Endothelial cell of umbilical vein (primary cell): ENCODE measurements at regions not wholly inside any gene's neighbourhood (a gene's known extent, or its start where the extent isn't known, plus 50 kb on each side); places are given as distances from the start of the nearest gene placed in this dataset.

ENCODE experiments used
- BruUV-seq: library from RNA; stranded (reverse); fragments of 400-500 nt; replicated peaks from 2 replicates; lab custom pipeline; 2021; lab: Mats Ljungman, UMichigan
- CTCF ChIA-PET: fragments of 300-600, 350-600 bp; sonication (Branson Sonifier 250); formaldehyde crosslinking; loops from one replicate; lab custom pipeline; 2021; ENCODE audit warnings: antibody characterized with exemption, inconsistent platforms; lab: Charles Lee
- POLR2A ChIA-PET: fragments of 300-600, 350-600 bp; sonication (Branson Sonifier 250); formaldehyde crosslinking; loops from one replicate; lab custom pipeline; 2021; ENCODE audit warnings: antibody characterized with exemption, inconsistent platforms; lab: Charles Lee
- DNase-seq: peaks from one replicate; pipeline ENCODE4 v3.0.0-alpha.2; 2011; ENCODE audit warnings: low read depth, low spot score
- FAIRE-seq: peaks from 2 replicates; lab custom pipeline; 2011; peaks lifted over from hg19 to GRCh38; lab: Jason Lieb, UNC
- H2AFZ ChIP-seq: 2 replicates; pipeline ENCODE4 v1.6.0; 2012; ENCODE audit warnings: low read depth, low read length, control low read depth, inconsistent platforms
- H3K27ac ChIP-seq: 2 replicates; pipeline ENCODE4 v1.5.1; 2011; ENCODE audit warnings: low read depth, mild to moderate bottlenecking, control low read depth, low read length, moderate library complexity; ENCODE audit not compliant: insufficient read depth
- H3K27me3 ChIP-seq, 2 experiments: 2 replicates each; pipeline versions ENCODE4 v1.6.0 to v1.6.1; 2011; ENCODE audit warnings: low read length in 2 of 2, mixed read lengths in 1 of 2; ENCODE audit not compliant: control insufficient read depth in 2 of 2, insufficient read depth in 2 of 2
- H3K36me3 ChIP-seq, 2 experiments: 2 replicates in 1 of 2; 3 replicates in 1 of 2; pipeline ENCODE4 v1.5.1; 2011; ENCODE audit warnings: low read length in 2 of 2, mild to moderate bottlenecking in 1 of 2, moderate library complexity in 1 of 2; ENCODE audit not compliant: control insufficient read depth in 2 of 2, insufficient read depth in 2 of 2; ENCODE audit errors: extremely low read depth in 1 of 2
- H3K4me1 ChIP-seq: 3 replicates; pipeline ENCODE4 v1.5.1; 2011; ENCODE audit warnings: mild to moderate bottlenecking, low read length; ENCODE audit not compliant: control insufficient read depth, insufficient read depth; ENCODE audit errors: extremely low read depth
- H3K4me2 ChIP-seq: 2 replicates; pipeline ENCODE4 v1.6.1; 2011; ENCODE audit warnings: low read length, control low read depth, mixed read lengths; ENCODE audit not compliant: insufficient read depth
- H3K4me3 ChIP-seq, 3 experiments: fragments of 200-600 bp in 1 of 3; sonication (generic), shearing (Covaris generic) in 1 of 3; replicated peaks in 1 of 3; 2 replicates each; pipeline ENCODE4 v1.5.1; 2011 to 2016; ENCODE audit warnings: control low read depth in 3 of 3, low read length in 3 of 3, mild to moderate bottlenecking in 2 of 3, inconsistent platforms in 1 of 3, low read depth in 1 of 3, moderate library complexity in 1 of 3; ENCODE audit not compliant: insufficient read depth in 1 of 3
- H3K79me2 ChIP-seq: 2 replicates; pipeline ENCODE4 v1.6.0; 2012; ENCODE audit warnings: low read length, inconsistent platforms; ENCODE audit not compliant: control insufficient read depth, insufficient read depth
- H3K9ac ChIP-seq: replicated peaks from 2 replicates; pipeline ENCODE3; 2011; ENCODE audit warnings: low read length, control low read depth; ENCODE audit not compliant: insufficient read depth; ENCODE audit errors: extremely low read depth
- H3K9me1 ChIP-seq: replicated peaks from 3 replicates; pipeline ENCODE4 v1.6.0; 2011; ENCODE audit warnings: mild to moderate bottlenecking, low read length; ENCODE audit not compliant: control insufficient read depth, insufficient read depth; ENCODE audit errors: extremely low read depth
- H3K9me3 ChIP-seq: replicated peaks from 2 replicates; pipeline ENCODE4 v1.5.1; 2012; ENCODE audit warnings: low read length, inconsistent platforms; ENCODE audit not compliant: control insufficient read depth, insufficient read depth
- H4K20me1 ChIP-seq: replicated peaks from 2 replicates; pipeline ENCODE3; 2011; ENCODE audit warnings: mild to moderate bottlenecking, low read length; ENCODE audit not compliant: control insufficient read depth, insufficient read depth; ENCODE audit errors: extremely low read depth
- EZH2 ChIP-seq: IDR thresholded peaks from 2 replicates; pipeline ENCODE4 v1.6.1; 2012; ENCODE audit warnings: borderline replicate concordance, low read depth, mild to moderate bottlenecking, moderate library complexity, low read length, inconsistent platforms; ENCODE audit not compliant: severe bottlenecking
- FOS ChIP-seq: IDR thresholded peaks from 2 replicates; pipeline ENCODE4 v1.6.1; 2011; ENCODE audit warnings: mild to moderate bottlenecking, low read length, moderate library complexity, borderline replicate concordance; ENCODE audit not compliant: insufficient read depth
- GATA2 ChIP-seq: IDR thresholded peaks from 2 replicates; pipeline ENCODE4 v1.7.0; 2011; ENCODE audit warnings: low read depth, mild to moderate bottlenecking, moderate library complexity, mixed read lengths, low read length; ENCODE audit not compliant: insufficient read length, insufficient read depth
- JUN ChIP-seq: IDR thresholded peaks from 2 replicates; pipeline ENCODE4 v1.6.1; 2011; ENCODE audit warnings: borderline replicate concordance, low read depth; ENCODE audit not compliant: insufficient read length, insufficient read depth
- MYC ChIP-seq: IDR thresholded peaks from one replicate; pipeline ENCODE4 v1.6.1; 2011; ENCODE audit warnings: mild to moderate bottlenecking, low read depth, low read length
- POLR2A ChIP-seq: IDR thresholded peaks from 2 replicates; pipeline ENCODE4 v1.6.1; 2012; ENCODE audit warnings: low read depth, mild to moderate bottlenecking, control low read depth, low read length
- POLR2AphosphoS5 ChIP-seq: IDR thresholded peaks from 2 replicates; pipeline ENCODE4 v1.6.1; 2012; ENCODE audit warnings: low read depth, mild to moderate bottlenecking, control low read depth, low read length, moderate library complexity; ENCODE audit not compliant: insufficient read depth
- dilution Hi-C: fragments of 300-500 bp; cut with MboI; formaldehyde crosslinking; loops from one replicate; pipeline ENCODE4 v1.15.0; 2019; ENCODE audit warnings: low sequenced_read_pairs; ENCODE audit not compliant: extremely low pct_ligation_motif_present
- intact Hi-C: fragments of 100-400 bp; cut with micrococcal nuclease; formaldehyde crosslinking; loops from one replicate; pipeline ENCODE4 v1.10.0; 2022
- TF ChIP-seq, protein P1 (sequence below): IDR thresholded peaks from 2 replicates; pipeline ENCODE4 v1.6.1; 2011; ENCODE audit not compliant: insufficient read depth, insufficient read length
- TF ChIP-seq, protein P2 (sequence below), 2 donors: IDR thresholded peaks; 1 replicate in 1 of 2; 2 replicates in 1 of 2; pipeline ENCODE4 v1.5.1; 2011; ENCODE audit warnings: low read length in 2 of 2, mild to moderate bottlenecking in 2 of 2, moderate library complexity in 2 of 2, control low read depth in 1 of 2, inconsistent platforms in 1 of 2, low read depth in 1 of 2; ENCODE audit not compliant: insufficient read depth in 1 of 2; ENCODE audit errors: extremely low read depth in 1 of 2

DNA sequence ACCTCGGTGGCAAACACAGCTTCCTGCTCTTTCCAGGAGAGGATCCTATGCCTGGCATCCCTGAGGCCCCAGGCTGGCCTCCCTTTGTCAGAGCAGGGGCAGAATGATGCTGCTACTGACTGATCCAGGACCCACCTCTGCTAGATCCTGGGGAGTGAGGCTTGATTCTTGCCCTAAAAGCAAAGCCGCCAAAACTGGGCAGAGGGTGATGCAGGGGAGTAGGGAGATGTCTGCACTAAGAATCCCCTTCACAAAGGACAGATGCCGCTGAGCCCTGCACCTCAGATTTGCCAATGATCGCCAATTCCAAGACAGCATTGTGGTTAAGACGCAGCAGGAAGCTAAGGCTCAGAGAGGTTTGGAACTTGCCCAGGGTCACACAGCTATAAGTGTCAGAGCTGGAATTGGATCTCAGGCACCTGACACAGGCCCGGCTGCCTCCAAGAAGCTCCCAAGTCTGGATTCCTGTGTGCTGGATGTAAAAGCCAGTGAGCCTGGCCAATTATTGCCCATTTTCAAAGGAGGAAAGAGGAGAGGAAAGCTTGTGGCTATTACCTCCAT, 60.7 kb upstream of the TNRC6C start:
- no peak for TF ChIP-seq POLR2A
- TF ChIP-seq MYC, result no peak
- no peak for TF ChIP-seq EZH2
- no peak for TF ChIP-seq POLR2AphosphoS5

DNA sequence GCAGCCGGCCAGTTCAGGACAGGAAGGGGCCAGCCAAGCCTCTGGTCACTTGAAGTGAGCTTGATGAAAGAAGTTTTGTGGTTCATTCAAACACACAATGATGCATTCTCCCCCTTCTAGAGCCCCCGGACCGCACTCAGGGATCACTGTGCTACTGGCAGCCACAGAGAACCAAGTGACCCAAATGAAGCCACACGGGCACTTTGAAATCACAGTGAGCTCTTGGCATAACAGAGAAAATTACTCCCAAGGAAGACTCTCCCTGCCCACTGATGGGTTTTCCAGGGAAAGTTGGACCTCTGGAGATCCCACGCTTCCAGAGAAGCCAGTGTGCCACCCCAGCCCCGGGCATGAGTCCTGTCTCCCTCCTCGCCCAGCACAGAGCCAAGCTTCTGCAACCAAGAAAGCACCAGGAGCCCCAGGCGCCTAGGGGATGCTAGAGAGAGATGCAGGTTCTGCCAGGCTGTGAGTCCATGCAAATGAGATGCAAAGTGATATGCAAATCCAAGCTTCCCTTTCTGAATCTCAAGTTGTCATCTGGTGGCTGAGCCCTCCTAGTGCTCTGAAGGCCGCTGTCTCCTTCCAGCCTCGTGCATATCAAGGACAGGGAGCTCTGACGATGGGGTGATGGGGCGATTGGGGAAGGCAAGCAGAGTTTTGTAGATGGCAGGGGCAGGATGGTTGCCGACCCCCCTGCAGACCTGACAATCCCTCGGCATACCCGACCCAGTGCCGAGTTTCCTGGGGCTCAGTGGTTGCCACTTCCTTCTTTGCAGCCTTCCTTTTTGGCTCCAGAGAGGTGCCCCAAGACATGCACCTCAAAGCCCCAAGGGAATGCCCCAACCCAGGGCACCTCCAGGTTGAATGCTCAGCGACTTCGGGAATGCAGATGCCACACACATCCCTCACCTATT, 59.7 kb upstream of the TNRC6C start:
- CTCF ChIA-PET, result interaction anchor here (1.2 kb wide), 1 partner anchor 356 kb away, joined by 5 read pairs; no protein-coding TSS in a partner anchor
- Histone ChIP-seq H3K36me3 (no peaks in the 10 kb centered on the region), H3K79me2 (no peaks in the 10 kb centered on the region), H2AFZ (no peak overlapping the region), H3K4me1 (no peaks in the 10 kb centered on the region), H3K4me3 (no peak overlapping the region), H4K20me1 (no peaks in the 10 kb centered on the region), H3K9ac (no peak overlapping the region), H3K27me3 (peaks cover 3 to 6% of the 10 kb centered on the region in 2 experiments), H3K9me1 (no peaks in the 10 kb centered on the region), H3K9me3 (no peaks in the 10 kb centered on the region), H3K27ac (no peak overlapping the region), H3K4me2 (no peak overlapping the region)
- DNase-seq (no peak), FAIRE-seq (no peak)
- intact Hi-C loops (no loop called here), dilution Hi-C loops (no loop called here)
- BruUV-seq, result no TSS peak
- TF ChIP-seq, protein P1, sequence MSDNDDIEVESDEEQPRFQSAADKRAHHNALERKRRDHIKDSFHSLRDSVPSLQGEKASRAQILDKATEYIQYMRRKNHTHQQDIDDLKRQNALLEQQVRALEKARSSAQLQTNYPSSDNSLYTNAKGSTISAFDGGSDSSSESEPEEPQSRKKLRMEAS, result no peak
- TF ChIP-seq, protein P2, sequence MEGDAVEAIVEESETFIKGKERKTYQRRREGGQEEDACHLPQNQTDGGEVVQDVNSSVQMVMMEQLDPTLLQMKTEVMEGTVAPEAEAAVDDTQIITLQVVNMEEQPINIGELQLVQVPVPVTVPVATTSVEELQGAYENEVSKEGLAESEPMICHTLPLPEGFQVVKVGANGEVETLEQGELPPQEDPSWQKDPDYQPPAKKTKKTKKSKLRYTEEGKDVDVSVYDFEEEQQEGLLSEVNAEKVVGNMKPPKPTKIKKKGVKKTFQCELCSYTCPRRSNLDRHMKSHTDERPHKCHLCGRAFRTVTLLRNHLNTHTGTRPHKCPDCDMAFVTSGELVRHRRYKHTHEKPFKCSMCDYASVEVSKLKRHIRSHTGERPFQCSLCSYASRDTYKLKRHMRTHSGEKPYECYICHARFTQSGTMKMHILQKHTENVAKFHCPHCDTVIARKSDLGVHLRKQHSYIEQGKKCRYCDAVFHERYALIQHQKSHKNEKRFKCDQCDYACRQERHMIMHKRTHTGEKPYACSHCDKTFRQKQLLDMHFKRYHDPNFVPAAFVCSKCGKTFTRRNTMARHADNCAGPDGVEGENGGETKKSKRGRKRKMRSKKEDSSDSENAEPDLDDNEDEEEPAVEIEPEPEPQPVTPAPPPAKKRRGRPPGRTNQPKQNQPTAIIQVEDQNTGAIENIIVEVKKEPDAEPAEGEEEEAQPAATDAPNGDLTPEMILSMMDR (IDR thresholded peaks at IDR 0.05; ENCODE audit: extremely low read depth in 1 of 2, insufficient read depth in 1 of 2, low read depth in 1 of 2, low read length in 2 of 2), result no peak
- TF ChIP-seq MYC (no peak), GATA2 (no peak), JUN (no peak), POLR2A (no peak), POLR2AphosphoS5 (no peak), EZH2 (no peak), FOS (no peak)
- POLR2A ChIA-PET, result no interaction called here

More for the DNA sequence above, 60.7 kb upstream of the TNRC6C start:
- no peak for DNase-seq
- dilution Hi-C loops (no loop called here), intact Hi-C loops (no loop called here)
- Histone ChIP-seq H2AFZ (no peak overlapping the region), H3K4me1 (no peaks in the 10 kb centered on the region), H3K9me1 (no peaks in the 10 kb centered on the region), H3K27ac (no peak overlapping the region), H3K4me2 (no peak overlapping the region), H3K9ac (no peak overlapping the region), H3K27me3 (peaks cover 3 to 4% of the 10 kb centered on the region in 2 experiments), H3K9me3 (no peaks in the 10 kb centered on the region), H3K36me3 (no peaks in the 10 kb centered on the region), H3K79me2 (no peaks in the 10 kb centered on the region), H4K20me1 (no peaks in the 10 kb centered on the region), H3K4me3 (no peak overlapping the region)
- ChIA-PET CTCF (interaction anchor here (0.6 to 1.9 kb wide), 3 partner anchors 122 to 365 kb away, joined by 3 to 5 read pairs (median 4); no protein-coding TSS in a partner anchor), POLR2A (no interaction called here)
- BruUV-seq, result no TSS peak
- no peak for FAIRE-seq
